ENCODE measurements at regions not wholly inside any gene's neighbourhood (a gene's known extent, or its start where the extent isn't known, plus 50 kb on each side); places are given as distances from the start of the nearest gene placed in this dataset.

- no peak for DNase-seq (ENCODE audit: low read depth)
These were observed 267.7 kb downstream of the GALC start for GRCh38 chr14:87725318-87725717.

- no peak for DNase-seq (ENCODE audit: low read depth)
These were observed 280.4 kb downstream of the GALC start for GRCh38 chr14:87712396-87713090.

GRCh38 chr14:87705439-87705896 lies 287.5 kb downstream of the GALC start:
- no peak for DNase-seq (ENCODE audit: low read depth)

- no peak for DNase-seq (ENCODE audit: low read depth)
These were observed 294.5 kb downstream of the GALC start for GRCh38 chr14:87698481-87698880.

- DNase-seq (ENCODE audit: low read depth): no peak
These were observed 296.5 kb downstream of the GALC start for GRCh38 chr14:87696485-87696884.

- no peak for DNase-seq (ENCODE audit: low read depth)
These were observed 301.7 kb downstream of the GALC start for GRCh38 chr14:87691042-87691881.

GRCh38 chr14:87690076-87690613 lies 302.8 kb downstream of the GALC start:
- DNase-seq (ENCODE audit: low read depth): no peak

GRCh38 chr14:87688524-87688923 lies 304.5 kb downstream of the GALC start:
- DNase-seq (ENCODE audit: low read depth): no peak

- no peak for DNase-seq (ENCODE audit: low read depth)
These were observed 305.6 kb downstream of the GALC start for GRCh38 chr14:87687420-87687819.

- no peak for DNase-seq (ENCODE audit: low read depth)
These were observed 306.2 kb downstream of the GALC start for GRCh38 chr14:87686746-87687145.

GRCh38 chr14:87679866-87680265 lies 313.1 kb downstream of the GALC start:
- no peak for DNase-seq (ENCODE audit: low read depth)

GRCh38 chr14:87678624-87679023 lies 314.4 kb downstream of the GALC start:
- DNase-seq (ENCODE audit: low read depth): no peak

- no peak for DNase-seq (ENCODE audit: low read depth)
These were observed 316.1 kb downstream of the GALC start for GRCh38 chr14:87676814-87677437.

GRCh38 chr14:87667659-87668058 lies 325.3 kb downstream of the GALC start:
- DNase-seq (ENCODE audit: low read depth): no peak

GRCh38 chr14:87656315-87656714 lies 336.7 kb downstream of the GALC start:
- DNase-seq (ENCODE audit: low read depth): no peak

GRCh38 chr14:87652278-87652677 lies 340.7 kb downstream of the GALC start:
- no peak for DNase-seq (ENCODE audit: low read depth)

- no peak for DNase-seq (ENCODE audit: low read depth)
These were observed 348.3 kb downstream of the GALC start for GRCh38 chr14:87644689-87645088.

- no peak for DNase-seq (ENCODE audit: low read depth)
These were observed 350.0 kb downstream of the GALC start for GRCh38 chr14:87643005-87643404.

- no peak for DNase-seq (ENCODE audit: low read depth)
These were observed 352.4 kb downstream of the GALC start for GRCh38 chr14:87640553-87640952.

- no peak for DNase-seq (ENCODE audit: low read depth)
These were observed 354.8 kb downstream of the GALC start for GRCh38 chr14:87638196-87638595.

GRCh38 chr14:87635442-87635841 lies 357.5 kb downstream of the GALC start:
- DNase-seq (ENCODE audit: low read depth): no peak

GRCh38 chr14:87632796-87633195 lies 360.2 kb downstream of the GALC start:
- no peak for DNase-seq (ENCODE audit: low read depth)

GRCh38 chr14:87630846-87631245 lies 362.1 kb downstream of the GALC start:
- no peak for DNase-seq (ENCODE audit: low read depth)

Measured in T-helper 22 cell (primary cell).